ENCODE measurements at regions not wholly inside any gene's neighbourhood (a gene's known extent, or its start where the extent isn't known, plus 50 kb on each side); places are given as distances from the start of the nearest gene placed in this dataset.

- no peak for TF ChIP-seq CTCF (IDR thresholded peaks at IDR 0.05)
- no peak for TF ChIP-seq EP300 (IDR thresholded peaks at IDR 0.05)
- no peak for TF ChIP-seq POLR2A (IDR thresholded peaks at IDR 0.05)
- no peak for TF ChIP-seq POLR2AphosphoS5 (IDR thresholded peaks at IDR 0.05)
These were observed 95.3 kb upstream of the HDAC9 start for GRCh38 chr7:18400275-18400674.
